ENCODE measurements at regions not wholly inside any gene's neighbourhood (a gene's known extent, or its start where the extent isn't known, plus 50 kb on each side); places are given as distances from the start of the nearest gene placed in this dataset.
"Not testable (repeated sequence)": the region's sequence is repeated elsewhere in the genome, so short reads cannot be mapped to it uniquely, and the experiment has no call there.

GRCh38 chr3:90202931-90203330 is 1095.5 kb downstream of the EPHA3 start:
- TF ChIP-seq SIN3A (IDR thresholded peaks at IDR 0.05; ENCODE audit: borderline replicate concordance, low read depth, low read length); POLR2AphosphoS5 (IDR thresholded peaks at IDR 0.05; ENCODE audit: low read depth, low read length); ZGPAT (CRISPR knock-in tag; IDR thresholded peaks at IDR 0.05); NKX3-1 (CRISPR knock-in tag; IDR thresholded peaks at IDR 0.05); CTCF (CRISPR knock-in tag; IDR thresholded peaks at IDR 0.05); CREB1 (IDR thresholded peaks at IDR 0.05); CREB1 (CRISPR knock-in tag; IDR thresholded peaks at IDR 0.05); SMC3 (IDR thresholded peaks at IDR 0.05; ENCODE audit: low read length): not testable (repeated sequence)

Data from HepG2 (cell line).